A673 (cell line): ENCODE measurements at regions not wholly inside any gene's neighbourhood (a gene's known extent, or its start where the extent isn't known, plus 50 kb on each side); places are given as distances from the start of the nearest gene placed in this dataset.

Source experiments
- CTCF ChIP-seq: fragments of 300-800, 200-600 bp; sonication (generic); conservative IDR thresholded peaks from 2 replicates; pipeline ENCODE4 v1.5.1; 2017; ENCODE audit warnings: low read depth, mild to moderate bottlenecking, antibody characterized with exemption, low read length, moderate library complexity, mixed read lengths
- EZH2 ChIP-seq: fragments of 200-600 bp; sonication (generic); IDR thresholded peaks from 2 replicates; pipeline ENCODE4 v1.6.1; 2017; ENCODE audit warnings: borderline replicate concordance, low read depth, mild to moderate bottlenecking, mixed read lengths, antibody characterized with exemption, low read length; ENCODE audit not compliant: poor library complexity, severe bottlenecking

DNA sequence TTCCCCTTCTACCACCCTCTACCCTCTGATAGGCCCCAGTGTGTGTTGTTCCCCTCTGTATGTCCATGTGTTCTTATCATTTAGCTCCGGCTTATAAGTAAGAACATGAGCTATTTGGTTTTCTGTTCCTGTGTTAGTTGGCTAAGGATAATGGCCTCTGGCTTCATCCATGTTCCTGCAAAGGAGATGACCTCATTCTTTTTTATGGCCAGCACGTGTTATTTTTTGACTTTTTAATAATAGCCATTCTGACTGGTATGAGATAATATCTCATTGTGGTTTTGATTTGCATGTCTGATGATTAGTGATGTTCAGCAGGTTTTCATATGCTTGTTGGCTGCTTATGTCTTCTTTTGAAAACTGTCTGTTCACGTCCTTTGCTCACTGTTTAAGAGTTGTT lies 63.1 kb upstream of the NPHP3 start:
- TF ChIP-seq CTCF (no peak), EZH2 (no peak)
